ENCODE measurements at regions not wholly inside any gene's neighbourhood (a gene's known extent, or its start where the extent isn't known, plus 50 kb on each side); places are given as distances from the start of the nearest gene placed in this dataset.

DNA sequence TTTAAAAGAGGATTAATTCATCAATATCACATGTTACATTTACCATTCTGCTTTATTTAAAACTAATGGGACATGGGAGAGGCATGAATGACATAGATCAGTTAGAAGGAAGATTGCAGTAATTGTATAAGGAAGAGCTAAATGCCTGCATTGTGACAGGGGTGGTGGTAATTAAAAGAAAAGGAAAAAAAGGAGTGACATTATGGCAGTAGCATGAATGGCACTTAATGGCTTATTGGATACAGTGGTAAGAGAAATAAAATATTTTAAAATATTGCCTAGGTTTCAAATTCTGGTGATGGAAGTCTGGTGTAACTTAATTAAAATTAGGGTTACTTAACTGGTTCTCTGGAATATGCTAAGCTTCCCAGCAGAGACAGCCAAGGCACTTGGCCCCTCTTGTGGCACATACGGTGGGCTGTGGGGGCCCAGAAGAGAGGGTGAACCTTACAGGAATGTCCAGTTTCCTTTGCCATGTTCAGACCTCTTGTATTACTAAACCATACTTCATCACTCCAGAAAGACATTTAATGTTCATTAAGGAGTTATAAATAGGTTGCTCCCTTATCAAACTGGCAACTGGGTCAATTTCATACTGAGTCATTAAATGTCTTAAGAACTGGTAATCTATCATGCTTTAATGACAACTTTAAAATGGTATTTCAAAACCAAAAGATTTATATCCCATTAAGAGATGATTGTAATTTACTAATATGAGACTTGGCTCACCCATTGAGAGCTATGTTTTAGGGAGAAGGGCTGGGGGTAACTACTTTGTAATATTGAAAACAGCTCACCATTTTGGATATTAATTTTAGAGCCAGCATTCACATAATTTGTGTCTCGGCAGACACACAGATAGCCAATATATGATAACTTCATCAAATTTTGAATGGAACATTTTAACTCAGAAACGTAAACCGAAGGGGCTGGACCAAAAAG, 798.9 kb upstream of the PIK3C3 start:
- no peak for DNase-seq (ENCODE audit: extremely low read depth, insufficient read length)
- no peaks in the 10 kb centered on the region for H3K36me3 ChIP-seq (ENCODE audit: control insufficient read depth, insufficient read depth, low read length)
- TF ChIP-seq, protein P1, sequence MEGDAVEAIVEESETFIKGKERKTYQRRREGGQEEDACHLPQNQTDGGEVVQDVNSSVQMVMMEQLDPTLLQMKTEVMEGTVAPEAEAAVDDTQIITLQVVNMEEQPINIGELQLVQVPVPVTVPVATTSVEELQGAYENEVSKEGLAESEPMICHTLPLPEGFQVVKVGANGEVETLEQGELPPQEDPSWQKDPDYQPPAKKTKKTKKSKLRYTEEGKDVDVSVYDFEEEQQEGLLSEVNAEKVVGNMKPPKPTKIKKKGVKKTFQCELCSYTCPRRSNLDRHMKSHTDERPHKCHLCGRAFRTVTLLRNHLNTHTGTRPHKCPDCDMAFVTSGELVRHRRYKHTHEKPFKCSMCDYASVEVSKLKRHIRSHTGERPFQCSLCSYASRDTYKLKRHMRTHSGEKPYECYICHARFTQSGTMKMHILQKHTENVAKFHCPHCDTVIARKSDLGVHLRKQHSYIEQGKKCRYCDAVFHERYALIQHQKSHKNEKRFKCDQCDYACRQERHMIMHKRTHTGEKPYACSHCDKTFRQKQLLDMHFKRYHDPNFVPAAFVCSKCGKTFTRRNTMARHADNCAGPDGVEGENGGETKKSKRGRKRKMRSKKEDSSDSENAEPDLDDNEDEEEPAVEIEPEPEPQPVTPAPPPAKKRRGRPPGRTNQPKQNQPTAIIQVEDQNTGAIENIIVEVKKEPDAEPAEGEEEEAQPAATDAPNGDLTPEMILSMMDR (IDR thresholded peaks at IDR 0.05; ENCODE audit: insufficient read depth, low read length, poor library complexity, severe bottlenecking) = no peak
- H3K27me3 ChIP-seq (replicated peaks; ENCODE audit: control insufficient read depth, insufficient read depth, low read length) = no peaks in the 10 kb centered on the region
- no peak overlapping the region for H3K4me3 ChIP-seq (replicated peaks; ENCODE audit: low read depth, low read length)

DNA sequence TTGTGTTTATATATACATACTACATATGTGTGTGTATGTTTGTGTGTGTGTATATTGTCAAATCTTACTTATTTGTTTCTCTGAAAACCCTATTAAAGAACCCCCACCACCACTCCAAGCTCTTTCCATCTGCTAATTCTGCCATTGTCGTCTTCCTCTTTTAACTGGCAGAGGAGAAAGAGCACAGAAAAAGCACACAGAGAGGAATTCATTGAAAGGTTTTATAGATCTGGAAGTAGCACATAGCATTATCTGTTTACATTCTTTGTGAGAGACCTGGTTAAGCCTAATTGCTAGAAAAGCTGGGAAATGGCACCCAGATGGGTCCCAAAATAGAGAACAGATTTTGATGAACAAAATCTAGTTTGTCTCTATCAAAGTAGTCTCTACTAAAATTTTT, 800.0 kb upstream of the PIK3C3 start:
- TF ChIP-seq, protein P1 (IDR thresholded peaks at IDR 0.05; ENCODE audit: insufficient read depth, low read length, poor library complexity, severe bottlenecking) = no peak
- no peaks in the 10 kb centered on the region for H3K36me3 ChIP-seq (ENCODE audit: control insufficient read depth, insufficient read depth, low read length)
- no peak for DNase-seq (ENCODE audit: extremely low read depth, insufficient read length)
- no peak overlapping the region for H3K4me3 ChIP-seq (replicated peaks; ENCODE audit: low read depth, low read length)
- H3K27me3 ChIP-seq (replicated peaks; ENCODE audit: control insufficient read depth, insufficient read depth, low read length) = no peaks in the 10 kb centered on the region

DNA sequence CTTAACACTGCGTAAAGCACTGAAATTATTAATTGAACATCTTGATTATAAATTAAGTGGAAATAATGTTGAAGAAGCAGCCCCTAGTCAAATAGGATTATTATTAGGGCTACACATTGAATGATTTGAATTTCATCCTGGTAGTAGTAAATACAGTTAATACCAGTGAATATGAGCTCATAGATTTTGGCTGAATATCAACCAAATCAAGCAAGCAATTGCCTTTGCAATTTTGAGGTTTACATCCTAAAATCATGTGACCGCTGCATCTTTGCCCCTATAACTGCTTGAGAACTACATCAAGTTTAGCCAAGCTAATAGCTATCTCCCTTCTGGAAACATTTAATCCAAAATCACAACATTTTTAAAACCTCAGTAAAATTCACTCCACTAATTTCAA, 801.2 kb upstream of the PIK3C3 start:
- no peak for DNase-seq (ENCODE audit: extremely low read depth, insufficient read length)
- Histone ChIP-seq H3K27me3 (replicated peaks; ENCODE audit: control insufficient read depth, insufficient read depth, low read length) (no peaks in the 10 kb centered on the region), H3K36me3 (ENCODE audit: control insufficient read depth, insufficient read depth, low read length) (no peaks in the 10 kb centered on the region), H3K4me3 (replicated peaks; ENCODE audit: low read depth, low read length) (no peak overlapping the region)
- TF ChIP-seq, protein P1 (IDR thresholded peaks at IDR 0.05; ENCODE audit: insufficient read depth, low read length, poor library complexity, severe bottlenecking) = no peak

DNA sequence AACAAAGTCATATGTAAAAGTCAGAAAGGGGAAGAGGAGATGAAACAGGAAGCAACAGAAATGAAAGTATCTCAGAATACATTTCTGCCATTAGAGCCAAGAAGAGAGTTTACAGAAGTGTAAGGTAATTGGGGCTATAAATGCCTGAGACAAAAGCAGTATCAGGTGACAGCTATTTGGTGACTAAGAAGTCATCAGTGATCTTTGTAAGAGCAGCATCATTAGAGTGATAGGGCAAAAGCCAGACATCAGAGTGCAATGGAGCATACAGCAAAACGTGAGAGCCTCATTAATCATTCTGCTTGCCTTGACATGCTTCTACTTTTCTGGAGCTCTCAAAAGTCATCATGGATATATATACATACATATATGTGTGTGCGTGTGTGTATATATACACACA, 804.7 kb upstream of the PIK3C3 start:
- no peak for DNase-seq (ENCODE audit: extremely low read depth, insufficient read length)
- TF ChIP-seq, protein P1 (IDR thresholded peaks at IDR 0.05; ENCODE audit: insufficient read depth, low read length, poor library complexity, severe bottlenecking) = no peak
- Histone ChIP-seq H3K36me3 (ENCODE audit: control insufficient read depth, insufficient read depth, low read length) (no peaks in the 10 kb centered on the region), H3K27me3 (replicated peaks; ENCODE audit: control insufficient read depth, insufficient read depth, low read length) (no peaks in the 10 kb centered on the region), H3K4me3 (replicated peaks; ENCODE audit: low read depth, low read length) (no peak overlapping the region)

DNA sequence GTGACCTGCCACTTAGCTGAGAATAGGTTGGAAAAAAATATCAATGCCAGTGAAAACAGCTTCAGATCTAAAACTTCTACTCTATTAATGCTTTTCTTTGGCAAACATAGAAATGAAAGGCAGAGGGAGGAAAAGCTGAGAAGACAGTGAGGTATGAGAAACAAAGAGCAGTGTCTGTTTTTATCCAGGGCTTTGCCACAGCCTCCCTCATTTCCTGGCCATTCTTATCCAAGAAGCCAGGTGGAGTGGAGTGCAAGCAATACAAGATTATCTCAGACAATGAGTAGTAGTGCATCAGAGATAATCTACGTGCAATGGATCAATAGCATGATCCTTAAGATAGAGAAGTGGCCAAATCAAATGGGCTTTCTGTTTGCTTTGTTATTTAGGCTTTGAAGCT, 808.7 kb upstream of the PIK3C3 start:
- TF ChIP-seq, protein P1 (IDR thresholded peaks at IDR 0.05; ENCODE audit: insufficient read depth, low read length, poor library complexity, severe bottlenecking) = no peak
- Histone ChIP-seq H3K36me3 (ENCODE audit: control insufficient read depth, insufficient read depth, low read length) (no peaks in the 10 kb centered on the region), H3K27me3 (replicated peaks; ENCODE audit: control insufficient read depth, insufficient read depth, low read length) (no peaks in the 10 kb centered on the region), H3K4me3 (replicated peaks; ENCODE audit: low read depth, low read length) (no peak overlapping the region)
- no peak for DNase-seq (ENCODE audit: extremely low read depth, insufficient read length)

All from GM06990 (cell line).